HG03520 (cell line): ENCODE measurements at regions not wholly inside any gene's neighbourhood (a gene's known extent, or its start where the extent isn't known, plus 50 kb on each side); places are given as distances from the start of the nearest gene placed in this dataset.

Experiments
- ATAC-seq: cut with Tn5 transposase; IDR thresholded peaks from one replicate; pipeline ENCODE4 v1.9.1; 2021; ENCODE audit warnings: mild to moderate bottlenecking, moderate library complexity; ENCODE audit not compliant: unreplicated experiment

GRCh38 chr4:42328978-42329377, 68.3 kb upstream of the SHISA3 start:
- ATAC-seq = no peak

- ATAC-seq = no peak
Measured at GRCh38 chr4:42329421-42329820, 67.9 kb upstream of the SHISA3 start.

GRCh38 chr4:42330002-42330592, 67.2 kb upstream of the SHISA3 start:
- ATAC-seq = no peak

GRCh38 chr4:42331040-42331439, 66.2 kb upstream of the SHISA3 start:
- no peak for ATAC-seq

- no peak for ATAC-seq
Measured at GRCh38 chr4:42331914-42332368, 65.3 kb upstream of the SHISA3 start.

- ATAC-seq = no peak
Measured at GRCh38 chr4:42339935-42340406, 57.3 kb upstream of the SHISA3 start.

- ATAC-seq = no peak
Measured at GRCh38 chr4:42341518-42342026, 55.7 kb upstream of the SHISA3 start.

GRCh38 chr4:42342459-42342858, 54.8 kb upstream of the SHISA3 start:
- no peak for ATAC-seq

GRCh38 chr4:42344309-42344708, 53.0 kb upstream of the SHISA3 start:
- peak; percentile 49 for ATAC-seq

GRCh38 chr4:42344749-42345148, 52.5 kb upstream of the SHISA3 start:
- no peak for ATAC-seq

GRCh38 chr4:42345962-42346544, 51.2 kb upstream of the SHISA3 start:
- ATAC-seq = no peak

GRCh38 chr4:42347076-42347475, 50.2 kb upstream of the SHISA3 start:
- ATAC-seq = no peak
